ENCODE measurements at regions not wholly inside any gene's neighbourhood (a gene's known extent, or its start where the extent isn't known, plus 50 kb on each side); places are given as distances from the start of the nearest gene placed in this dataset.

- no peaks in the 10 kb centered on the region for H3K4me1 ChIP-seq
- no peaks in the 10 kb centered on the region for H3K27me3 ChIP-seq
- H3K27ac ChIP-seq: no peak overlapping the region
- DNase-seq: no peak
- TF ChIP-seq POLR2A (IDR thresholded peaks at IDR 0.05): no peak
- TF ChIP-seq CTCF (IDR thresholded peaks at IDR 0.05): no peak
- no peaks in the 10 kb centered on the region for H3K9me3 ChIP-seq
- intact Hi-C loops (cut with DNase I; ENCODE audit: low total_unique reads): no loop called here
- no peak overlapping the region for H3K4me3 ChIP-seq
- no peaks in the 10 kb centered on the region for H3K36me3 ChIP-seq
Observed at GRCh38 chr18:51857989-51858388, 482.0 kb upstream of the DCC start.

GRCh38 chr18:51861046-51861445 is 479.0 kb upstream of the DCC start:
- no peak for TF ChIP-seq POLR2A (IDR thresholded peaks at IDR 0.05)
- no peak for TF ChIP-seq CTCF (IDR thresholded peaks at IDR 0.05)
- no peaks in the 10 kb centered on the region for H3K9me3 ChIP-seq
- no peak overlapping the region for H3K27ac ChIP-seq
- no peak for DNase-seq
- intact Hi-C loops (cut with DNase I; ENCODE audit: low total_unique reads): no loop called here
- H3K4me1 ChIP-seq: no peaks in the 10 kb centered on the region
- no peaks in the 10 kb centered on the region for H3K36me3 ChIP-seq
- H3K4me3 ChIP-seq: no peak overlapping the region
- no peaks in the 10 kb centered on the region for H3K27me3 ChIP-seq

- no peaks in the 10 kb centered on the region for H3K4me1 ChIP-seq
- H3K4me3 ChIP-seq: no peak overlapping the region
- TF ChIP-seq CTCF (IDR thresholded peaks at IDR 0.05): no peak
- no peak for TF ChIP-seq POLR2A (IDR thresholded peaks at IDR 0.05)
- no peak overlapping the region for H3K27ac ChIP-seq
- no peaks in the 10 kb centered on the region for H3K27me3 ChIP-seq
- intact Hi-C loops (cut with DNase I; ENCODE audit: low total_unique reads): no loop called here
- H3K36me3 ChIP-seq: no peaks in the 10 kb centered on the region
- DNase-seq: no peak
- no peaks in the 10 kb centered on the region for H3K9me3 ChIP-seq
Observed at GRCh38 chr18:51862051-51862715, 477.8 kb upstream of the DCC start.

GRCh38 chr18:51864219-51864965 is 475.6 kb upstream of the DCC start:
- Histone ChIP-seq H3K36me3 (no peaks in the 10 kb centered on the region), H3K27me3 (no peaks in the 10 kb centered on the region), H3K4me3 (no peak overlapping the region), H3K4me1 (no peaks in the 10 kb centered on the region), H3K27ac (no peak overlapping the region), H3K9me3 (no peaks in the 10 kb centered on the region)
- TF ChIP-seq CTCF (IDR thresholded peaks at IDR 0.05) (no peak), POLR2A (IDR thresholded peaks at IDR 0.05) (no peak)
- intact Hi-C loops (cut with DNase I; ENCODE audit: low total_unique reads): no loop called here
- no peak for DNase-seq

- Histone ChIP-seq H3K4me1 (no peaks in the 10 kb centered on the region), H3K27ac (no peak overlapping the region), H3K27me3 (no peaks in the 10 kb centered on the region), H3K4me3 (no peak overlapping the region), H3K9me3 (no peaks in the 10 kb centered on the region), H3K36me3 (no peaks in the 10 kb centered on the region)
- intact Hi-C loops (cut with DNase I; ENCODE audit: low total_unique reads): no loop called here
- TF ChIP-seq POLR2A (IDR thresholded peaks at IDR 0.05) (no peak), CTCF (IDR thresholded peaks at IDR 0.05) (no peak)
- DNase-seq: no peak
Observed at GRCh38 chr18:51865538-51865937, 474.5 kb upstream of the DCC start.

All from uterus (tissue), 3 donors.